Naive thymus-derived CD4-positive, alpha-beta T cell (primary cell): ENCODE measurements at regions not wholly inside any gene's neighbourhood (a gene's known extent, or its start where the extent isn't known, plus 50 kb on each side); places are given as distances from the start of the nearest gene placed in this dataset.

Experiments used
- ATAC-seq: fragments of 150-1000 bp; cut with Tn5 transposase; 2 replicates; pipeline ENCODE4 v1.10.0; 2021; ENCODE audit warnings: mild to moderate bottlenecking, moderate library complexity
- CTCF ChIA-PET: fragments of 350-600 bp; sonication (Branson Sonifier 250); formaldehyde crosslinking; loops from one replicate; lab custom pipeline; 2021; ENCODE audit warnings: antibody characterized with exemption; lab: Charles Lee
- POLR2A ChIA-PET: fragments of 350-600 bp; sonication (Branson Sonifier 250); formaldehyde crosslinking; loops from one replicate; lab custom pipeline; 2021; ENCODE audit warnings: antibody characterized with exemption, inconsistent platforms; lab: Charles Lee
- DNase-seq, 9 donors: peaks; one replicate each; pipeline versions ENCODE4 v3.0.0 to v3.0.0-alpha.2; 2020 to 2022; ENCODE audit warnings: mixed read lengths in 1 of 9
- H3K27ac ChIP-seq: one replicate; pipeline ENCODE4 v1.7.0; 2013; ENCODE audit warnings: mild to moderate bottlenecking, low read depth, low read length, moderate library complexity
- H3K27me3 ChIP-seq, 2 donors: one replicate each; pipeline ENCODE4 v1.7.0; 2013; ENCODE audit warnings: low read length in 2 of 2, mild to moderate bottlenecking in 2 of 2, moderate library complexity in 2 of 2; ENCODE audit not compliant: control insufficient read depth in 2 of 2, insufficient read depth in 2 of 2
- H3K36me3 ChIP-seq, 3 experiments: 1 replicate in 2 of 3; 2 replicates in 1 of 3; pipeline ENCODE4 v1.7.0; 2013; ENCODE audit warnings: low read length in 3 of 3, mild to moderate bottlenecking in 3 of 3, moderate library complexity in 1 of 3; ENCODE audit not compliant: insufficient read depth in 3 of 3, control insufficient read depth in 2 of 3
- H3K4me1 ChIP-seq, 2 donors: one replicate each; pipeline ENCODE4 v1.7.0; 2013; ENCODE audit warnings: low read length in 2 of 2, mild to moderate bottlenecking in 2 of 2, moderate library complexity in 1 of 2; ENCODE audit not compliant: control insufficient read depth in 2 of 2, insufficient read depth in 2 of 2
- H3K4me3 ChIP-seq: 2 replicates; pipeline ENCODE4 v1.7.0; 2013; ENCODE audit warnings: mild to moderate bottlenecking, low read length
- H3K9me3 ChIP-seq, 3 experiments: 1 replicate in 2 of 3; 2 replicates in 1 of 3; pipeline ENCODE4 v1.7.0; 2013; ENCODE audit warnings: low read length in 3 of 3; ENCODE audit not compliant: control insufficient read depth in 2 of 3
- H3K27ac Mint-ChIP-seq, 9 donors: one replicate each; pipeline ENCODE4 v1.8.0; 2020 to 2022; ENCODE audit warnings: mixed read lengths in 9 of 9, mild to moderate bottlenecking in 8 of 9, moderate library complexity in 5 of 9, inconsistent platforms in 2 of 9
- H3K27me3 Mint-ChIP-seq, 5 donors: one replicate each; pipeline ENCODE4 v1.8.0; 2021 to 2022; ENCODE audit warnings: mixed read lengths in 5 of 5, mild to moderate bottlenecking in 1 of 5
- H3K36me3 Mint-ChIP-seq, 5 donors: one replicate each; pipeline ENCODE4 v1.8.0; 2020 to 2022; ENCODE audit warnings: mixed read lengths in 5 of 5, mild to moderate bottlenecking in 3 of 5, inconsistent platforms in 1 of 5
- H3K4me1 Mint-ChIP-seq, 7 donors: one replicate each; pipeline ENCODE4 v1.8.0; 2020 to 2022; ENCODE audit warnings: mixed read lengths in 7 of 7, mild to moderate bottlenecking in 3 of 7, inconsistent platforms in 1 of 7
- H3K4me3 Mint-ChIP-seq, 10 donors: one replicate each; pipeline ENCODE4 v1.8.0; 2020 to 2022; ENCODE audit warnings: mild to moderate bottlenecking in 10 of 10, mixed read lengths in 10 of 10, moderate library complexity in 6 of 10, inconsistent platforms in 2 of 10
- H3K9me3 Mint-ChIP-seq, 11 donors: one replicate each; pipeline ENCODE4 v1.8.0; 2020 to 2022; ENCODE audit warnings: mixed read lengths in 11 of 11, mild to moderate bottlenecking in 4 of 11, inconsistent platforms in 1 of 11, moderate library complexity in 1 of 11
- intact Hi-C, 2 donors: fragments of 100-400 bp; cut with micrococcal nuclease; formaldehyde crosslinking; loops; one replicate each; pipeline ENCODE4 v1.15.1; 2023

GRCh38 chr6:121873595-121873994 lies 438.1 kb downstream of the GJA1 start:
- ATAC-seq = no peak
- Mint-ChIP-seq H3K36me3 (no peaks in the 10 kb centered on the region), H3K4me3 (no peak overlapping the region), H3K27me3 (peaks cover 0 to 7% (median 2%) of the 10 kb centered on the region in 5 donors), H3K27ac (no peak overlapping the region), H3K9me3 (peaks cover 0 to 5% (median 0%) of the 10 kb centered on the region in 11 donors), H3K4me1 (no peaks in the 10 kb centered on the region)
- DNase-seq = no peak
- H3K9me3 ChIP-seq = no peaks in the 10 kb centered on the region
- no peaks in the 10 kb centered on the region for H3K27me3 ChIP-seq
- no peak overlapping the region for H3K4me3 ChIP-seq
- H3K4me1 ChIP-seq = no peaks in the 10 kb centered on the region
- no peaks in the 10 kb centered on the region for H3K36me3 ChIP-seq
- ChIA-PET POLR2A (no interaction called here), CTCF (no interaction called here)
- H3K27ac ChIP-seq = no peak overlapping the region
- intact Hi-C loops = no loop called here

DNA sequence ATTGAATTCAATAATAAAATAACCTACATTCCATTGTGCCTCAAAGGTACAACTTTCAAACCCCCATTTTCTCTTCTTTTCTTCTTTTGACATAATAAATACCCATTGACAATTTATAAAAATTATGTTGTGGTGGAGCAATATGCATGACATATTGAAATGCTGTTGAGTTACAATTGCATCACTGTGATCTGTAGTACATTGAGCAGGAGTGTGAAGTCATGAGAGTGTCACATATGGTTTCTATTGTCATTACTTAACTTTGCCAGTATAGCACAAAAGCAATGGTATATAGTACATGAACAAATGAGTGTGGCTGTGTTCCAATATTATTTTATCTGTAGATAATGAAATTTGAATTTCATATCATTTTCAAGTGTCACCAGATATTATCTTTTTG lies 441.3 kb downstream of the GJA1 start:
- intact Hi-C loops = no loop called here
- H3K9me3 ChIP-seq = no peaks in the 10 kb centered on the region
- ChIA-PET POLR2A (no interaction called here), CTCF (no interaction called here)
- peaks cover 0 to 5% (median 0%) of the 10 kb centered on the region in 11 donors for H3K9me3 Mint-ChIP-seq
- H3K36me3 Mint-ChIP-seq = no peaks in the 10 kb centered on the region
- DNase-seq = no peak
- H3K27ac Mint-ChIP-seq = no peak overlapping the region
- no peak for ATAC-seq
- no peak overlapping the region for H3K27ac ChIP-seq
- H3K4me1 Mint-ChIP-seq = no peaks in the 10 kb centered on the region
- H3K27me3 Mint-ChIP-seq = peaks cover 0 to 6% (median 0%) of the 10 kb centered on the region in 5 donors
- H3K36me3 ChIP-seq = no peaks in the 10 kb centered on the region
- no peaks in the 10 kb centered on the region for H3K4me1 ChIP-seq
- H3K27me3 ChIP-seq = no peaks in the 10 kb centered on the region
- H3K4me3 ChIP-seq = no peak overlapping the region
- H3K4me3 Mint-ChIP-seq = no peak overlapping the region

DNA sequence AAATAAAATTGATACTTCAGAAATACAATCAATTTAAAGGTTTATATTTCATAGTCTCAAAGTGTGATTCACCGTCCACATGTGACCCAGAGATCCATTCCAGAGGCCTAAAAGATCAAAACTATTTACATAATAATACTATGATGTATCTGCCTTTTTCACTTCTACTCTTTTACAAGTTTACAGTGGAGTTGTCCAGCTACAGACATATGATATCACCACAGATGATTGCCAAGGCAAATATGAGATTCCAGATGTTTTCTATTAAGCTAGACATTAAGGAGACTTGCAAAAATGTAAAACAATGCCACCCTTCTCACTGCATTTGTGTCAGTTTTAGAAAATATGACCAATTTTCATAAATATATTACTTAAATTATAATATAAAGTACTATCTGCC lies 443.7 kb downstream of the GJA1 start:
- ChIA-PET POLR2A (no interaction called here), CTCF (no interaction called here)
- H3K4me3 ChIP-seq = no peak overlapping the region
- DNase-seq (no peak), ATAC-seq (no peak)
- no peaks in the 10 kb centered on the region for H3K4me1 Mint-ChIP-seq
- no peaks in the 10 kb centered on the region for H3K9me3 Mint-ChIP-seq
- H3K36me3 ChIP-seq = no peaks in the 10 kb centered on the region
- no peak overlapping the region for H3K27ac Mint-ChIP-seq
- no peaks in the 10 kb centered on the region for H3K27me3 ChIP-seq
- H3K27me3 Mint-ChIP-seq = peaks cover 0 to 5% (median 0%) of the 10 kb centered on the region in 5 donors
- H3K9me3 ChIP-seq = no peaks in the 10 kb centered on the region
- H3K4me3 Mint-ChIP-seq = no peak overlapping the region
- no peaks in the 10 kb centered on the region for H3K4me1 ChIP-seq
- no peaks in the 10 kb centered on the region for H3K36me3 Mint-ChIP-seq
- intact Hi-C loops = no loop called here
- H3K27ac ChIP-seq = no peak overlapping the region

DNA sequence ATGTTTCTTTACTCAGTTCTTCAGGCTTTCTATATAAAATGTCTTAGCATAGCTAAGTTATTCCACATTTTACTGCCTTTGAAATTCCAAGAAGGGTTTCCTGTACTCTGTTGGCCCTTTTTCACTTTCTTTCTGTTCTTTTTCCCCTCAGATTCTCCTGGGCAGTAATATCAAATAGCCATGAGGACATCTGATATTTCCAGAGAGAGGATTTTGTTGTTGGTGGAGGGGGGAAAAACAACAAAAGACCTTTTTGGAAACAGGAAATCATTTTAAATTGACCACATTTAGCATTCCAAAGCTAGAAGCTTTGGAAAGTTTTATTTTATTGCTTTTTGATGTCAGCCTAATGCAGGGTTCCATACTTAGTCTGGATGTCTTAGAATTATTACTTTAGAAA lies 445.4 kb downstream of the GJA1 start:
- CTCF ChIA-PET = no interaction called here

GRCh38 chr6:121881974-121882667 lies 446.7 kb downstream of the GJA1 start:
- no peak overlapping the region for H3K4me3 Mint-ChIP-seq
- no peak overlapping the region for H3K27ac Mint-ChIP-seq
- ChIA-PET POLR2A (no interaction called here), CTCF (no interaction called here)
- intact Hi-C loops = no loop called here
- DNase-seq (no peak), ATAC-seq (no peak)
- H3K9me3 Mint-ChIP-seq = no peaks in the 10 kb centered on the region
- H3K9me3 ChIP-seq = no peaks in the 10 kb centered on the region
- no peaks in the 10 kb centered on the region for H3K27me3 ChIP-seq
- no peak overlapping the region for H3K27ac ChIP-seq
- peaks cover 0 to 5% (median 0%) of the 10 kb centered on the region in 5 donors for H3K27me3 Mint-ChIP-seq
- H3K4me3 ChIP-seq = no peak overlapping the region
- no peaks in the 10 kb centered on the region for H3K36me3 ChIP-seq
- H3K4me1 ChIP-seq = no peaks in the 10 kb centered on the region
- H3K36me3 Mint-ChIP-seq = no peaks in the 10 kb centered on the region
- H3K4me1 Mint-ChIP-seq = no peaks in the 10 kb centered on the region

More for the DNA sequence above, 445.4 kb downstream of the GJA1 start:
- Mint-ChIP-seq H3K36me3 (no peaks in the 10 kb centered on the region), H3K27ac (no peak overlapping the region), H3K4me3 (no peak overlapping the region), H3K9me3 (no peaks in the 10 kb centered on the region), H3K27me3 (peaks cover 0 to 5% (median 0%) of the 10 kb centered on the region in 5 donors), H3K4me1 (no peaks in the 10 kb centered on the region)
- Histone ChIP-seq H3K36me3 (no peaks in the 10 kb centered on the region), H3K4me3 (no peak overlapping the region), H3K4me1 (no peaks in the 10 kb centered on the region), H3K9me3 (no peaks in the 10 kb centered on the region), H3K27ac (no peak overlapping the region), H3K27me3 (no peaks in the 10 kb centered on the region)
- intact Hi-C loops = no loop called here
- POLR2A ChIA-PET = no interaction called here
- DNase-seq (no peak), ATAC-seq (no peak)

DNA sequence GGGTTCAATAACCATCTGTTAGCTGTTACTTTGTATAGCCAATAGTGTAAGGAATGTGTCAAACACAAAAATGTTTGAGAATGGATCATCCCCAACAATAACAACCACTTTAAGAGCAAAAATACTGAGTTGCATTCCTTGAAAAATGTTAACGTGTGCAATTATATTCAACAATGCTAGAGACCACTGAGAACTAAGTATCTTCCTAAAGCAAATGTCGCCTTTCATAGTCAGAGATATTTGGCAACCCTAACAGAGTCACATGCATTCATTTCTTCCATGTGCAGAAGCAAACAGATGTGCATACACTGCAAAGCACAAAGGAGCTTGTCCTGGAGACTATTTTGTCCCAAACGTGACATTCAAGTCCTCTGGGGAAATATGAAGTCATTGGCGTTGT lies 448.6 kb downstream of the GJA1 start:
- Mint-ChIP-seq H3K27me3 (peaks cover 0 to 5% (median 0%) of the 10 kb centered on the region in 5 donors), H3K36me3 (no peaks in the 10 kb centered on the region), H3K4me3 (no peak overlapping the region), H3K27ac (no peak overlapping the region), H3K9me3 (no peaks in the 10 kb centered on the region), H3K4me1 (no peaks in the 10 kb centered on the region)
- DNase-seq (no peak), ATAC-seq (no peak)
- Histone ChIP-seq H3K9me3 (no peaks in the 10 kb centered on the region), H3K4me3 (no peak overlapping the region), H3K4me1 (no peaks in the 10 kb centered on the region), H3K27me3 (no peaks in the 10 kb centered on the region), H3K36me3 (no peaks in the 10 kb centered on the region), H3K27ac (no peak overlapping the region)
- POLR2A ChIA-PET = no interaction called here
- intact Hi-C loops = no loop called here
- CTCF ChIA-PET = interaction anchor here (0.6 kb wide), 1 partner anchor 428 kb away, joined by 4 read pairs; no protein-coding TSS in a partner anchor

DNA sequence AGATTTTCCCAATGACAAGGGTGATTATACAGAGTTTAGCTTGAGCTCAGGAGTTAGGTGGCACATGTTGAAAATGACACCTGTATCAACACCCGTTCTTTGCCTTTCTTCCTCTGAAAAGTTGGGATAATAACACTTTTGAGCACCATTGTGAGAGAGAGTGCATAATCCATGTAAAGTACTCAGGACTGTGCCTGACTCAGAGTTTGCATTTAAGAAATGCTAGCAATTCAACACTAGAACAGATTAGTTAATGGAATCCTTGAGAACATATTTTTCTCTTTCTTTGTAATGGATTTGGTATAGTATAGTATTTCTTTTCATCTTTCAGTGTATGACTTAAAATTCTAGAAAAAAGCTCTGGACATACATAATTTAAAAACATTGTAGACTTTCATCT lies 449.2 kb downstream of the GJA1 start:
- no peaks in the 10 kb centered on the region for H3K36me3 ChIP-seq
- Mint-ChIP-seq H3K9me3 (no peaks in the 10 kb centered on the region), H3K27ac (no peak overlapping the region), H3K36me3 (no peaks in the 10 kb centered on the region), H3K4me1 (no peaks in the 10 kb centered on the region), H3K27me3 (peaks cover 0 to 5% (median 0%) of the 10 kb centered on the region in 5 donors), H3K4me3 (no peak overlapping the region)
- ChIA-PET POLR2A (no interaction called here), CTCF (interaction anchor here (0.6 kb wide), 1 partner anchor 428 kb away, joined by 4 read pairs; no protein-coding TSS in a partner anchor)
- H3K27ac ChIP-seq = no peak overlapping the region
- intact Hi-C loops = no loop called here
- ATAC-seq (no peak), DNase-seq (no peak)
- no peaks in the 10 kb centered on the region for H3K4me1 ChIP-seq
- H3K27me3 ChIP-seq = no peaks in the 10 kb centered on the region
- no peak overlapping the region for H3K4me3 ChIP-seq
- H3K9me3 ChIP-seq = no peaks in the 10 kb centered on the region
